Mesendoderm (in vitro differentiated cells): ENCODE measurements at regions not wholly inside any gene's neighbourhood (a gene's known extent, or its start where the extent isn't known, plus 50 kb on each side); places are given as distances from the start of the nearest gene placed in this dataset.

Experiments
- DNase-seq: peaks from one replicate; pipeline ENCODE4 v3.0.0; 2013
- H2AK5ac ChIP-seq: 2 replicates; pipeline ENCODE4 v1.6.1; 2013; ENCODE audit warnings: low read length, inconsistent platforms
- H2BK120ac ChIP-seq: 2 replicates; pipeline ENCODE4 v1.6.1; 2013; ENCODE audit warnings: low read depth, mild to moderate bottlenecking, low read length, moderate library complexity, mixed read lengths
- H2BK15ac ChIP-seq: replicated peaks from 2 replicates; pipeline ENCODE4 v1.6.1; 2013; ENCODE audit warnings: low read depth, mild to moderate bottlenecking, moderate library complexity
- H2BK5ac ChIP-seq: 2 replicates; pipeline ENCODE4 v1.6.1; 2013; ENCODE audit warnings: low read length, inconsistent platforms
- H3K18ac ChIP-seq: 2 replicates; pipeline ENCODE4 v1.6.1; 2013; ENCODE audit warnings: mild to moderate bottlenecking, low read length, mixed read lengths
- H3K23ac ChIP-seq: one replicate; pipeline ENCODE4 v1.6.1; 2013; ENCODE audit warnings: low read length
- H3K27ac ChIP-seq: 2 replicates; pipeline ENCODE4 v1.5.1; 2013; ENCODE audit warnings: low read depth, mild to moderate bottlenecking, inconsistent platforms, low read length, moderate library complexity
- H3K27me3 ChIP-seq: 2 replicates; pipeline ENCODE4 v1.6.1; 2013; ENCODE audit warnings: low read length, control low read depth, mild to moderate bottlenecking, inconsistent platforms; ENCODE audit not compliant: insufficient read depth, poor library complexity
- H3K36me3 ChIP-seq: 2 replicates; pipeline ENCODE4 v1.6.1; 2013; ENCODE audit warnings: low read length, inconsistent platforms; ENCODE audit not compliant: control insufficient read depth, insufficient read depth
- H3K4ac ChIP-seq: one replicate; pipeline ENCODE4 v1.6.1; 2013; ENCODE audit warnings: low read depth, mild to moderate bottlenecking, low read length, moderate library complexity
- H3K4me1 ChIP-seq: 2 replicates; pipeline ENCODE4 v1.6.1; 2013; ENCODE audit warnings: low read depth, low read length, inconsistent platforms; ENCODE audit not compliant: control insufficient read depth
- H3K4me2 ChIP-seq: 2 replicates; pipeline ENCODE4 v1.6.1; 2013; ENCODE audit warnings: low read length
- H3K4me3 ChIP-seq: 2 replicates; pipeline ENCODE4 v1.5.1; 2013; ENCODE audit warnings: mild to moderate bottlenecking, low read length
- H3K56ac ChIP-seq: one replicate; pipeline ENCODE4 v1.6.1; 2013; ENCODE audit warnings: low read length
- H3K79me1 ChIP-seq: 2 replicates; pipeline ENCODE4 v1.6.1; 2013; ENCODE audit warnings: low read length, inconsistent platforms
- H3K79me2 ChIP-seq: 2 replicates; pipeline ENCODE4 v1.6.1; 2013; ENCODE audit warnings: mild to moderate bottlenecking, low read length; ENCODE audit not compliant: control insufficient read depth, insufficient read depth
- H3K9ac ChIP-seq: 2 replicates; pipeline ENCODE4 v1.6.1; 2013; ENCODE audit warnings: low read length, inconsistent platforms
- H4K5ac ChIP-seq: one replicate; pipeline ENCODE4 v1.6.1; 2013; ENCODE audit warnings: low read length
- H4K8ac ChIP-seq: one replicate; pipeline ENCODE4 v1.6.1; 2013; ENCODE audit warnings: low read depth, mild to moderate bottlenecking, control low read depth, low read length, moderate library complexity
- WGBS: extraction: QIAGEN DNeasy Blood & Tissue Kit; methylation state at CpG from one replicate; pipeline ENCODE4 v1.1.7; 2013; ENCODE audit warnings: low lambda C conversion rate, missing lambda C conversion rate; ENCODE audit not compliant: insufficient coverage; ENCODE audit errors: extremely low coverage; 5-methylcytosine and 5-hydroxymethylcytosine counted together

DNA sequence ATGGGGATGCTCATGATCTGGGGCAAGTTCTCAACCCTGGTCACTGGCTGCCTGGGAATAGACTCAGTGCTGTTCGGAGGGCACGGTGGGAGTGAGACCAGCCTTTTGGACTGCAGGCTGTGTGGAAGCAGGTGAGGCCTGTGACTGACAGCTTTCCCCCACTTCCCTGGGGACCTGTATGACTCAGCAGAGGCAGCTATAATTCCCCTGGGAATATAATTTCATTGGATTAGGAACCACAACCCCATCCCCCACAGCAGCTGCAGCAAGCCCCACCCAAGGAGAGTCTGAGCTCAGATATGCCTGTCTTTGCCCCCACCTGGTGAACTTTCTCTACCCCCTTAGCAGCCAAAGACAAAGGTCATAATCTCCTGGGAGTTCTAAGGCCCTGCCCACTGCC is 408.6 kb downstream of the PPP3CA start:
- Histone ChIP-seq H3K36me3 (no peaks in the 10 kb centered on the region), H3K9ac (no peak overlapping the region), H3K56ac (no peak overlapping the region), H4K5ac (no peak overlapping the region), H2AK5ac (no peak overlapping the region), H3K18ac (no peak overlapping the region), H3K79me1 (no peaks in the 10 kb centered on the region), H3K27ac (no peak overlapping the region), H3K79me2 (no peaks in the 10 kb centered on the region), H3K4ac (no peak overlapping the region), H3K27me3 (no peaks in the 10 kb centered on the region), H2BK15ac (no peak overlapping the region), H3K4me2 (no peak overlapping the region), H4K8ac (no peak overlapping the region), H2BK120ac (no peak overlapping the region), H3K4me3 (no peak overlapping the region), H3K23ac (no peak overlapping the region), H3K4me1 (no peaks in the 10 kb centered on the region), H2BK5ac (no peak overlapping the region)
- no CpG with 5 or more reads among the region's 2 CpGs for WGBS
- DNase-seq = peak; percentile 6

DNA sequence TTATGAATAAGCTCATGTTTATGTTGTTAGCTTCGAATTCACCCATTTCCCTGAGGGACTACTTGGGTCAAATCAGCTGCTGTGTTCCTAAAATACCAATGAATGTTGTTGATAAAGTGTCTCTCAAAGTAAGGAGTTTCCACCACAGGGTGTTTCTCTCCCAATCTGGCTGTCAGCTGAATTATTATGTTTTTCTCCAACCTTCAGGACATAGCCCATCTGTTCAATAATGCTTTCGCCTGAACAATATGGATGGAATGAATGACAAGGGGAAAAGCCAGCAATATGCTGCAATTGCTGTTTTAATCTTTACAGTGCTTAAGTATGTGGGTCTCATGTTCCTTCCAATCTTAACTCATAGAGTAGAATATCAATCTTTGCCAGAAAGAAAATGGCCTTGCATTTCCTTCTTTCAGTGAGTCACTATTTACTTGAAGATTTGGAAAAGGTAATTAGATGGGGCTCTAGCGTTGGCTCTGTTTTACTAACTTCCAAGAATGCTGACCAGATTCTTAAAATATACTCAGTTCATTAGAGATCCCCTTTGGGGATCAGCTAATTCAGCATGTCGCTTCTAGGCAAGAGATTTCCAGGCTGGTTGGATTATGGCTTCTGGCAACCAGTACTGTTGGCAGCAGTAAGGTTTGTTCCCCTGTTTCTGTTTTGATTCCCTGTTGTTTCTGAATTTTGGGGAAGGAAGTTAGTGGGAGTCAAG is 410.5 kb downstream of the PPP3CA start:
- no CpG with 5 or more reads among the region's 4 CpGs for WGBS
- H3K23ac ChIP-seq = no peak overlapping the region

DNA sequence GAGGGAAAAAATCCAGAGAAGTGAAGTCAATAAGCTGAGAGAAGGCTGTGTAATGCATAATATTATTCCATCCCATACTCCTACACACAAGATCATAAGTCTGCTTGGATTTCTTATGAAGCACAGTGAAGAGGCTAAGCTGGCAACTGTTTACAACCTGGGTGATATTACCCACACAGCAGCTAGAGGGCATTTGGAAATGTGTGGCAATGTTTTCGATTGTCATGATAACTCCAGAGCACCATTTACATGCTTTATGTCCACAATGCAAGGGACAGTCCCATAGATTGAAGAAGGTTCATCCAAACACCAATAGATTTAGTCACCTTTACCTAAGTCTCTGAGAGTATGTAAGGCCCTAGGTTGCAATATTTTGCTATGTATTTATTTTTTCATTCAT is 412.2 kb downstream of the PPP3CA start:
- Histone ChIP-seq H2BK120ac (no peak overlapping the region), H3K18ac (no peak overlapping the region), H2BK15ac (no peak overlapping the region), H3K79me1 (no peaks in the 10 kb centered on the region), H3K4me1 (no peaks in the 10 kb centered on the region), H3K27me3 (no peaks in the 10 kb centered on the region), H3K23ac (no peak overlapping the region), H2BK5ac (no peak overlapping the region), H4K5ac (no peak overlapping the region), H3K56ac (no peak overlapping the region), H3K4me3 (no peak overlapping the region), H3K9ac (no peak overlapping the region), H3K4me2 (no peak overlapping the region), H4K8ac (no peak overlapping the region), H3K36me3 (no peaks in the 10 kb centered on the region), H2AK5ac (no peak overlapping the region), H3K27ac (no peak overlapping the region), H3K79me2 (no peaks in the 10 kb centered on the region), H3K4ac (no peak overlapping the region)
- no CpG with 5 or more reads among the region's 1 CpG for WGBS
- DNase-seq = peak; percentile 19

More for the DNA sequence above, 410.5 kb downstream of the PPP3CA start:
- Histone ChIP-seq H4K8ac (no peak overlapping the region), H2BK15ac (no peak overlapping the region), H3K4me1 (no peaks in the 10 kb centered on the region), H2BK5ac (no peak overlapping the region), H3K4ac (no peak overlapping the region), H3K36me3 (no peaks in the 10 kb centered on the region), H3K56ac (no peak overlapping the region), H2AK5ac (no peak overlapping the region), H3K79me2 (no peaks in the 10 kb centered on the region), H3K27ac (no peak overlapping the region), H2BK120ac (no peak overlapping the region), H3K18ac (no peak overlapping the region), H4K5ac (no peak overlapping the region), H3K4me2 (no peak overlapping the region), H3K4me3 (no peak overlapping the region), H3K27me3 (no peaks in the 10 kb centered on the region), H3K9ac (no peak overlapping the region), H3K79me1 (no peaks in the 10 kb centered on the region)
- DNase-seq = no peak

DNA sequence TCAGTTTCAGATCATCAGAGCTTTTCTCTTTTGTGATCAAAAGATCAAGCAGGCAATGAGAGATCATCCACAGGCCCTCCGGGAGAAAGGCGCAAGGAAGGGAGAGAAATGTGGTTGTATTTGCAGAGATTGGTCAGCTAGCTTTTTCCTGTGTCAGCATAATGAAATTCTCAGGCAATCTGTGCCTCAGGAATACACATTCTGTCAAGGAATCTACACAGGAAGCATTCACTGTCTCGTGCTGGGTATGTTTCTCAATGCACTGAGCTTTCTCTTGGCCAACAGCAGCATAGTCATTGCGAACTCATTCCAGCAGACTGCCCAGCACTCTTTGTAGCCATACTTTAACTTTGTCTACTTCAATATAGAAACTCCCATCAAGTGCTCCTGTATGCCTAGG is 413.7 kb downstream of the PPP3CA start:
- Histone ChIP-seq H3K23ac (no peak overlapping the region), H2BK15ac (no peak overlapping the region), H3K4me3 (no peak overlapping the region), H4K8ac (no peak overlapping the region), H2AK5ac (no peak overlapping the region), H3K27me3 (no peaks in the 10 kb centered on the region), H3K4me2 (no peak overlapping the region), H3K79me1 (no peaks in the 10 kb centered on the region), H3K4ac (no peak overlapping the region), H3K4me1 (no peaks in the 10 kb centered on the region), H4K5ac (no peak overlapping the region), H3K27ac (no peak overlapping the region), H3K9ac (no peak overlapping the region), H3K56ac (no peak overlapping the region), H3K79me2 (no peaks in the 10 kb centered on the region), H2BK120ac (no peak overlapping the region), H2BK5ac (no peak overlapping the region), H3K36me3 (no peaks in the 10 kb centered on the region), H3K18ac (no peak overlapping the region)
- DNase-seq = peak; percentile 8
- no CpG with 5 or more reads among the region's 4 CpGs for WGBS

DNA sequence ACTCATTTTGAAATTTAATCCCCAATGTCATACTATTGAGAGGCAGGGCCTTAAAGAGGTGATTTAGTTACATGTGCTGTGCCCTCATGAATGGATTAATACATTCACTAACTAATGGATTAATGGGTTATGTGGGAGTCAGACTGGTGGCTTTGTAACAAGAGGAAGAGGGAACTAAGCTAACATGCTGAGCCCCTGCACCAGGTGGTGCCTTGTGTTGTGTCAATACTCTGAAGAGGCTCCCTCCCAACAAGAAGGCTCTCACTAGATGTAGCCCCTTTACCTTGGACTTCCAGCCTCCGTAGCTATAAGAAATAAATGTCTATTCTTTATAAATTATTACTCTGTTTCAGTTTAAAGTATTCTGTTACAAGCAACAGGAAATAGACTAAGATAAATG is 411.9 kb upstream of the EMCN start:
- DNase-seq = no peak
- no CpG with 5 or more reads among the region's 1 CpG for WGBS
- Histone ChIP-seq H3K79me1 (no peaks in the 10 kb centered on the region), H3K36me3 (no peaks in the 10 kb centered on the region), H3K4me1 (no peaks in the 10 kb centered on the region), H3K27me3 (no peaks in the 10 kb centered on the region), H2AK5ac (no peak overlapping the region), H2BK120ac (no peak overlapping the region), H4K8ac (no peak overlapping the region), H3K27ac (no peak overlapping the region), H3K79me2 (no peaks in the 10 kb centered on the region), H3K18ac (no peak overlapping the region), H2BK5ac (no peak overlapping the region), H2BK15ac (no peak overlapping the region), H3K4ac (no peak overlapping the region), H3K23ac (no peak overlapping the region), H4K5ac (no peak overlapping the region), H3K4me3 (no peak overlapping the region), H3K9ac (no peak overlapping the region), H3K4me2 (no peak overlapping the region), H3K56ac (no peak overlapping the region)

DNA sequence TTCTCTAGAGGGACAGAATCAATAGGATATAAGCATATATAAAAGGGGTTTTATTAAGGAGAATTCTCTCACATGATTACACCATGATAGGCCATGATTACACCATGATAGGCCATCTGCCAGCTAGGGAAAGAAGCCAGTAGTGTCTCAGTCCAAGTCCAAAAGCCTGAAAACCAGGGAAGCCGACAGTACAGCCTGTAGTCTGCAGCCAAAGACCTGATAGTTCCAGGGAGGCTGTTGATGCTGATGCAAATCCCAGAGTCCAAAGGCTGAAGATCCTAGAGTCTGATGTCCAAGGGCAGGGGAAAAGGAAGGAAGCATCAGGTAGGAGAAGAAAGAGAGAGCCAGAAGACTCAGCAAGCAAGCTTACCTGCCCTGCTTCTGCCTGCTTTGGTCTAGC is 411.3 kb upstream of the EMCN start:
- Histone ChIP-seq H3K27ac (no peak overlapping the region), H2AK5ac (no peak overlapping the region), H4K8ac (no peak overlapping the region), H3K79me1 (no peaks in the 10 kb centered on the region), H3K23ac (no peak overlapping the region), H3K27me3 (no peaks in the 10 kb centered on the region), H3K79me2 (no peaks in the 10 kb centered on the region), H3K4ac (no peak overlapping the region), H2BK120ac (no peak overlapping the region), H3K4me1 (no peaks in the 10 kb centered on the region), H2BK5ac (no peak overlapping the region), H3K4me3 (no peak overlapping the region), H2BK15ac (no peak overlapping the region), H3K56ac (no peak overlapping the region), H3K18ac (no peak overlapping the region), H4K5ac (no peak overlapping the region), H3K9ac (no peak overlapping the region), H3K36me3 (no peaks in the 10 kb centered on the region), H3K4me2 (no peak overlapping the region)
- no peak for DNase-seq
- WGBS = no CpG with 5 or more reads among the region's 1 CpG
